ENCODE measurements at regions not wholly inside any gene's neighbourhood (a gene's known extent, or its start where the extent isn't known, plus 50 kb on each side); places are given as distances from the start of the nearest gene placed in this dataset.

- no peak overlapping the region for H3K4me3 ChIP-seq (replicated peaks; ENCODE audit: low read depth, low read length)
- TF ChIP-seq, protein P1, sequence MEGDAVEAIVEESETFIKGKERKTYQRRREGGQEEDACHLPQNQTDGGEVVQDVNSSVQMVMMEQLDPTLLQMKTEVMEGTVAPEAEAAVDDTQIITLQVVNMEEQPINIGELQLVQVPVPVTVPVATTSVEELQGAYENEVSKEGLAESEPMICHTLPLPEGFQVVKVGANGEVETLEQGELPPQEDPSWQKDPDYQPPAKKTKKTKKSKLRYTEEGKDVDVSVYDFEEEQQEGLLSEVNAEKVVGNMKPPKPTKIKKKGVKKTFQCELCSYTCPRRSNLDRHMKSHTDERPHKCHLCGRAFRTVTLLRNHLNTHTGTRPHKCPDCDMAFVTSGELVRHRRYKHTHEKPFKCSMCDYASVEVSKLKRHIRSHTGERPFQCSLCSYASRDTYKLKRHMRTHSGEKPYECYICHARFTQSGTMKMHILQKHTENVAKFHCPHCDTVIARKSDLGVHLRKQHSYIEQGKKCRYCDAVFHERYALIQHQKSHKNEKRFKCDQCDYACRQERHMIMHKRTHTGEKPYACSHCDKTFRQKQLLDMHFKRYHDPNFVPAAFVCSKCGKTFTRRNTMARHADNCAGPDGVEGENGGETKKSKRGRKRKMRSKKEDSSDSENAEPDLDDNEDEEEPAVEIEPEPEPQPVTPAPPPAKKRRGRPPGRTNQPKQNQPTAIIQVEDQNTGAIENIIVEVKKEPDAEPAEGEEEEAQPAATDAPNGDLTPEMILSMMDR (IDR thresholded peaks at IDR 0.05; ENCODE audit: low read depth, low read length, missing control alignments) = peak; percentile 41
- peak; percentile 61 for DNase-seq (ENCODE audit: extremely low read depth, low read depth)
These were observed 108.8 kb downstream of the SLC4A3 start for GRCh38 chr2:219736209-219736608.

- H3K4me3 ChIP-seq (replicated peaks; ENCODE audit: low read depth, low read length) = no peak overlapping the region
- DNase-seq (ENCODE audit: extremely low read depth, low read depth) = peak; percentile 27
- TF ChIP-seq, protein P1 (IDR thresholded peaks at IDR 0.05; ENCODE audit: low read depth, low read length, missing control alignments) = peak; percentile 64
These were observed 109.9 kb downstream of the SLC4A3 start for GRCh38 chr2:219737270-219737691.

GRCh38 chr2:219739066-219739465 is 111.6 kb downstream of the SLC4A3 start:
- TF ChIP-seq, protein P1 (IDR thresholded peaks at IDR 0.05; ENCODE audit: low read depth, low read length, missing control alignments) = no peak
- no peak overlapping the region for H3K4me3 ChIP-seq (replicated peaks; ENCODE audit: low read depth, low read length)
- DNase-seq (ENCODE audit: extremely low read depth, low read depth) = no peak

DNA sequence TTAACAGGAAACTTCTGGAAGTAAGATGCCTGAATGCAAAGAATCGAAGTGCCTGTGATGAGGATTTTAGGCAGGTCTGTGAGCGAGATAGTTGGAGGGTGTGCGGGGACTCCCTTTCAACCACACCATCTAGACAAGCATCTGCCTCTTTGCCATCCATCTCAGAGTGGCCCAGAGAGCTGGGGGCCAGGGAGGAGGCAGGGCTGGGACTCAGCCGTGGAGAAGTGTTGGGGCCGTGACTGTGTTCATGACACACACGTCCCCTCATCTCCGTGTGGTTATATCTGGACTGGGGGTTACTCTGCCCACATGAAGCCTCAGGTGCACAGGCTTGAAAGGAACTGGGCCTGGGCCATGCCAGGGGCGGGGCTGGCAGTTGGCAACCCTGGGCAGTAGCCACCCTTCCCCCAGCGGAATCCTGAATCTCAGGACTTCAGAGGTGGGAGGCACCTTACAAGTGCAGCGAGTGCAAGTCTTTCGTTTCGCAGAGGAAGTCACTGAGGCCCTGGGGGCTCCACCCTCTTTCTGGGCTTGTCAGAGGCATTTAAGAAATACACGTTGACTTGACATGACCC is 112.5 kb downstream of the SLC4A3 start:
- H3K4me3 ChIP-seq (replicated peaks; ENCODE audit: low read depth, low read length) = no peak overlapping the region
- no peak for DNase-seq (ENCODE audit: extremely low read depth, low read depth)
- TF ChIP-seq, protein P1 (IDR thresholded peaks at IDR 0.05; ENCODE audit: low read depth, low read length, missing control alignments) = no peak

GRCh38 chr2:219743548-219743947 is 116.1 kb downstream of the SLC4A3 start:
- DNase-seq (ENCODE audit: extremely low read depth, low read depth) = no peak
- H3K4me3 ChIP-seq (replicated peaks; ENCODE audit: low read depth, low read length) = no peak overlapping the region
- TF ChIP-seq, protein P1 (IDR thresholded peaks at IDR 0.05; ENCODE audit: low read depth, low read length, missing control alignments) = no peak

DNA sequence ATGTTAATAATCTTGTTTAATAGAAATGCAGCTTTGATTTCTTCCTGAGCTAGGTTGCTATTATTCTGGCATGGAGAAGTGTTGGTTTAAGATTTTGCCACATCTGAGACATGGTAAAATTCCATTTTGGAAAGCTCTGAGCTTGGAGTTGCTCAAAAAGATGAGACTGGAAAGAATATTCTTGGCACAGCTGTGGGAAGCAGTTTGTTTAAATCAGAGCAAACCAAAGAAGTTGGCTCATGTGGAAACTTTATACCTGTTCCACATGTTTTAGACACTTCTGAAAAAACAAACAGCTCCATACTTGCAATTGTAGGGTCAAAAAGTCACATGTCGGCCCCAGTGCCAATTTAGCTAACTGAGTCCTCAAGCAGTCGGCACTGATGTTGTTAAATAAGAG is 116.6 kb downstream of the SLC4A3 start:
- no peak overlapping the region for H3K4me3 ChIP-seq (replicated peaks; ENCODE audit: low read depth, low read length)
- no peak for DNase-seq (ENCODE audit: extremely low read depth, low read depth)
- TF ChIP-seq, protein P1 (IDR thresholded peaks at IDR 0.05; ENCODE audit: low read depth, low read length, missing control alignments) = no peak

DNA sequence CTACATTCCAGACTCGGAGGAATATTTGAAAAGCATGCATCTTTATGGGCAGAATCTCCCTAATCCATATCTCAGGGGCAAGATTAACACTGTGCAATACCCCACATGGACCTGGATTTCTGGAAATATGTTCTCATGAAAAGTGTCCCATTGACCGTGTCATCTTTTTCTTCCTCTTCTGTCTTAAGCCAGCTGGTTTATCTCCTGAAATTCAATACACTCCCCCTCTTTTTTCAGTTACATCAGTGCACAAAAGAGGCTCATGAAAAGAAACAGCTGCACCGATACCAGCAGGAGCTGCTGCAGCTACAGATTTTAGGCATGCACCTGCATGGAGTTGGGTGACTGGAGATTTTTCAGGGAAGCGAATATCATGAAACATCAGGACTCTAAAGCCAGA is 117.2 kb downstream of the SLC4A3 start:
- DNase-seq (ENCODE audit: extremely low read depth, low read depth) = no peak
- TF ChIP-seq, protein P1 (IDR thresholded peaks at IDR 0.05; ENCODE audit: low read depth, low read length, missing control alignments) = no peak
- no peak overlapping the region for H3K4me3 ChIP-seq (replicated peaks; ENCODE audit: low read depth, low read length)

All from HFF-Myc (cell line).